ENCODE measurements at regions not wholly inside any gene's neighbourhood (a gene's known extent, or its start where the extent isn't known, plus 50 kb on each side); places are given as distances from the start of the nearest gene placed in this dataset.

- Histone ChIP-seq H3K4me3 (replicated peaks; ENCODE audit: insufficient read depth, low read length) (no peak overlapping the region), H3K27me3 (ENCODE audit: insufficient read depth, poor library complexity, severe bottlenecking) (no peaks in the 10 kb centered on the region), H3K27ac (replicated peaks) (no peak overlapping the region)
- DNase-seq (ENCODE audit: low read depth in 1 of 2, low spot score in 1 of 2), result no peak
- TF ChIP-seq REST (IDR thresholded peaks at IDR 0.05; ENCODE audit: insufficient replicate concordance, low read depth), result no peak
- TF ChIP-seq SPI1 (IDR thresholded peaks at IDR 0.05; ENCODE audit: borderline replicate concordance, low read depth), result no peak
- TF ChIP-seq POLR2AphosphoS5 (IDR thresholded peaks at IDR 0.05; ENCODE audit: low read depth), result no peak
- TF ChIP-seq CTCF (IDR thresholded peaks at IDR 0.05; ENCODE audit: insufficient read depth, low read length), result no peak
- no peak for TF ChIP-seq GABPA (IDR thresholded peaks at IDR 0.05; ENCODE audit: low read depth)
Observed at GRCh38 chr3:106734712-106735111, 642.5 kb upstream of the CCDC54 start.

- H3K4me3 ChIP-seq (replicated peaks; ENCODE audit: insufficient read depth, low read length), result no peak overlapping the region
- no peaks in the 10 kb centered on the region for H3K27me3 ChIP-seq (ENCODE audit: insufficient read depth, poor library complexity, severe bottlenecking)
- TF ChIP-seq SPI1 (IDR thresholded peaks at IDR 0.05; ENCODE audit: borderline replicate concordance, low read depth) (no peak), GABPA (IDR thresholded peaks at IDR 0.05; ENCODE audit: low read depth) (no peak), CTCF (IDR thresholded peaks at IDR 0.05; ENCODE audit: insufficient read depth, low read length) (no peak), REST (IDR thresholded peaks at IDR 0.05; ENCODE audit: insufficient replicate concordance, low read depth) (no peak), POLR2AphosphoS5 (IDR thresholded peaks at IDR 0.05; ENCODE audit: low read depth) (no peak)
- no peak overlapping the region for H3K27ac ChIP-seq (replicated peaks)
- no peak for DNase-seq (ENCODE audit: low read depth in 1 of 2, low spot score in 1 of 2)
Observed at GRCh38 chr3:106737265-106737664, 640.0 kb upstream of the CCDC54 start.

- Histone ChIP-seq H3K27ac (replicated peaks) (no peak overlapping the region), H3K4me3 (replicated peaks; ENCODE audit: insufficient read depth, low read length) (no peak overlapping the region), H3K27me3 (ENCODE audit: insufficient read depth, poor library complexity, severe bottlenecking) (no peaks in the 10 kb centered on the region)
- no peak for DNase-seq (ENCODE audit: low read depth in 1 of 2, low spot score in 1 of 2)
- no peak for TF ChIP-seq SPI1 (IDR thresholded peaks at IDR 0.05; ENCODE audit: borderline replicate concordance, low read depth)
- no peak for TF ChIP-seq REST (IDR thresholded peaks at IDR 0.05; ENCODE audit: insufficient replicate concordance, low read depth)
- TF ChIP-seq CTCF (IDR thresholded peaks at IDR 0.05; ENCODE audit: insufficient read depth, low read length), result no peak
- no peak for TF ChIP-seq POLR2AphosphoS5 (IDR thresholded peaks at IDR 0.05; ENCODE audit: low read depth)
- no peak for TF ChIP-seq GABPA (IDR thresholded peaks at IDR 0.05; ENCODE audit: low read depth)
Observed at GRCh38 chr3:106740116-106740515, 637.1 kb upstream of the CCDC54 start.

All from HL-60 (cell line).